ENCODE measurements at regions not wholly inside any gene's neighbourhood (a gene's known extent, or its start where the extent isn't known, plus 50 kb on each side); places are given as distances from the start of the nearest gene placed in this dataset.

GRCh38 chr6:139448998-139449610 is 74.7 kb upstream of the CITED2 start:
- TF ChIP-seq CTCF (IDR thresholded peaks at IDR 0.05; ENCODE audit: insufficient read depth, low read length, poor library complexity, severe bottlenecking) (no peak), EZH2phosphoT487 (conservative IDR thresholded peaks at IDR 0.05; ENCODE audit: low read length) (no peak)
